Suprapubic skin (tissue), 4 donors: ENCODE measurements at regions not wholly inside any gene's neighbourhood (a gene's known extent, or its start where the extent isn't known, plus 50 kb on each side); places are given as distances from the start of the nearest gene placed in this dataset.

Source experiments
- DNase-seq, 2 donors: peaks; one replicate each; pipeline ENCODE4 v3.0.0-alpha.2; 2019; ENCODE audit warnings: low spot score in 2 of 2
- H3K27ac ChIP-seq: fragments of 200-600 bp; sonication (generic); one replicate; pipeline ENCODE4 v1.5.1; 2019
- H3K27me3 ChIP-seq: fragments of 200-600 bp; sonication (generic); one replicate; pipeline ENCODE4 v1.5.1; 2019
- H3K36me3 ChIP-seq: fragments of 200-600 bp; sonication (generic); one replicate; pipeline ENCODE4 v1.5.1; 2019
- H3K4me1 ChIP-seq: fragments of 200-600 bp; sonication (generic); one replicate; pipeline ENCODE4 v1.5.1; 2019
- H3K4me3 ChIP-seq: fragments of 200-600 bp; sonication (generic); one replicate; pipeline ENCODE4 v1.5.1; 2019; ENCODE audit warnings: mild to moderate bottlenecking
- H3K9me3 ChIP-seq: fragments of 200-600 bp; sonication (generic); one replicate; pipeline ENCODE4 v1.5.1; 2019
- CTCF ChIP-seq, 2 donors: fragments of 200-600 bp in 1 of 2; fragments of 450-650 bp in 1 of 2; sonication (generic) in 1 of 2; IDR thresholded peaks; one replicate each; pipeline ENCODE4 v1.5.1; 2016 to 2019; ENCODE audit warnings: antibody characterized with exemption in 2 of 2, mild to moderate bottlenecking in 1 of 2, moderate library complexity in 1 of 2
- EP300 ChIP-seq: sonication (generic); formaldehyde crosslinking; IDR thresholded peaks from one replicate; pipeline ENCODE4 v1.6.1; 2017; ENCODE audit warnings: antibody characterized with exemption
- POLR2A ChIP-seq, 2 donors: fragments of 450-650 bp; IDR thresholded peaks; one replicate each; pipeline ENCODE4 v1.6.1; 2017; ENCODE audit warnings: antibody characterized with exemption in 2 of 2, mild to moderate bottlenecking in 2 of 2, moderate library complexity in 2 of 2
- POLR2AphosphoS5 ChIP-seq, 3 donors: sonication (generic); formaldehyde crosslinking; IDR thresholded peaks; one replicate each; pipeline ENCODE4 v1.6.1; 2017; ENCODE audit warnings: antibody characterized with exemption in 3 of 3
- WGBS: methylation state at CpG from one replicate; pipeline ENCODE4 v1.1.5; 2018; 5-methylcytosine and 5-hydroxymethylcytosine counted together

GRCh38 chr2:15816674-15817406 lies 123.5 kb upstream of the MYCN start:
- TF ChIP-seq EP300 (no peak), POLR2AphosphoS5 (IDR thresholded peaks at IDR 0.05) (no peak), POLR2A (IDR thresholded peaks at IDR 0.05) (no peak), CTCF (IDR thresholded peaks at IDR 0.05) (no peak)
- H3K4me3 ChIP-seq: no peak overlapping the region
- no peaks in the 10 kb centered on the region for H3K36me3 ChIP-seq
- H3K27ac ChIP-seq: no peak overlapping the region
- peaks cover 5% of the 10 kb centered on the region for H3K27me3 ChIP-seq
- 95% methylated on average over 9 of the region's 9 CpGs for WGBS
- H3K4me1 ChIP-seq: no peaks in the 10 kb centered on the region
- no peak for DNase-seq
- no peaks in the 10 kb centered on the region for H3K9me3 ChIP-seq

- H3K27me3 ChIP-seq: peaks cover 5% of the 10 kb centered on the region
- no peak overlapping the region for H3K27ac ChIP-seq
- no peaks in the 10 kb centered on the region for H3K4me1 ChIP-seq
- no peak overlapping the region for H3K4me3 ChIP-seq
- no peak for DNase-seq
- TF ChIP-seq CTCF (IDR thresholded peaks at IDR 0.05): no peak
- TF ChIP-seq POLR2AphosphoS5 (IDR thresholded peaks at IDR 0.05): no peak
- TF ChIP-seq EP300: no peak
- no peak for TF ChIP-seq POLR2A (IDR thresholded peaks at IDR 0.05)
- H3K9me3 ChIP-seq: no peaks in the 10 kb centered on the region
- no peaks in the 10 kb centered on the region for H3K36me3 ChIP-seq
- 73% methylated on average over 6 of the region's 6 CpGs for WGBS
Measured at GRCh38 chr2:15817748-15818147, 122.6 kb upstream of the MYCN start.

GRCh38 chr2:15818318-15818753 lies 122.0 kb upstream of the MYCN start:
- no peak for DNase-seq
- Histone ChIP-seq H3K27ac (no peak overlapping the region), H3K4me1 (no peaks in the 10 kb centered on the region), H3K27me3 (peaks cover 5% of the 10 kb centered on the region), H3K36me3 (no peaks in the 10 kb centered on the region), H3K9me3 (no peaks in the 10 kb centered on the region), H3K4me3 (no peak overlapping the region)
- TF ChIP-seq CTCF (IDR thresholded peaks at IDR 0.05): no peak
- no peak for TF ChIP-seq POLR2AphosphoS5 (IDR thresholded peaks at IDR 0.05)
- TF ChIP-seq POLR2A (IDR thresholded peaks at IDR 0.05): no peak
- no peak for TF ChIP-seq EP300
- WGBS: 48% methylated on average over 14 of the region's 14 CpGs

- TF ChIP-seq POLR2AphosphoS5 (IDR thresholded peaks at IDR 0.05) (no peak), CTCF (IDR thresholded peaks at IDR 0.05) (no peak), POLR2A (IDR thresholded peaks at IDR 0.05) (no peak), EP300 (no peak)
- Histone ChIP-seq H3K27me3 (peaks cover 5% of the 10 kb centered on the region), H3K4me1 (no peaks in the 10 kb centered on the region), H3K9me3 (no peaks in the 10 kb centered on the region), H3K4me3 (no peak overlapping the region), H3K36me3 (no peaks in the 10 kb centered on the region), H3K27ac (no peak overlapping the region)
- no peak for DNase-seq
- WGBS: 95% methylated on average over 2 of the region's 2 CpGs
Measured at GRCh38 chr2:15818881-15819280, 121.5 kb upstream of the MYCN start.

GRCh38 chr2:15819562-15820256 lies 120.6 kb upstream of the MYCN start:
- Histone ChIP-seq H3K27me3 (peaks cover 5% of the 10 kb centered on the region), H3K4me1 (no peaks in the 10 kb centered on the region), H3K4me3 (no peak overlapping the region), H3K9me3 (no peaks in the 10 kb centered on the region), H3K36me3 (no peaks in the 10 kb centered on the region), H3K27ac (no peak overlapping the region)
- no peak for DNase-seq
- TF ChIP-seq CTCF (IDR thresholded peaks at IDR 0.05): no peak
- TF ChIP-seq POLR2A (IDR thresholded peaks at IDR 0.05): no peak
- no peak for TF ChIP-seq POLR2AphosphoS5 (IDR thresholded peaks at IDR 0.05)
- TF ChIP-seq EP300: no peak
- 96% methylated on average over 10 of the region's 10 CpGs for WGBS
